GM21529 (cell line): ENCODE measurements at regions not wholly inside any gene's neighbourhood (a gene's known extent, or its start where the extent isn't known, plus 50 kb on each side); places are given as distances from the start of the nearest gene placed in this dataset.
A peak's percentile ranks its signal among the peaks of the same experiment; 100 is the strongest.

Experiments
- ATAC-seq: cut with Tn5 transposase; IDR thresholded peaks from one replicate; pipeline ENCODE4 v1.9.1; 2021; ENCODE audit not compliant: unreplicated experiment

- no peak for ATAC-seq
These were observed 171.4 kb downstream of the PTN start for GRCh38 chr7:137172105-137172590.

- no peak for ATAC-seq
These were observed 174.2 kb downstream of the PTN start for GRCh38 chr7:137169282-137169698.

- no peak for ATAC-seq
These were observed 175.9 kb downstream of the PTN start for GRCh38 chr7:137167609-137168008.

- no peak for ATAC-seq
These were observed 177.2 kb downstream of the PTN start for GRCh38 chr7:137166363-137166762.

GRCh38 chr7:137165786-137166185 is 177.7 kb downstream of the PTN start:
- no peak for ATAC-seq

DNA sequence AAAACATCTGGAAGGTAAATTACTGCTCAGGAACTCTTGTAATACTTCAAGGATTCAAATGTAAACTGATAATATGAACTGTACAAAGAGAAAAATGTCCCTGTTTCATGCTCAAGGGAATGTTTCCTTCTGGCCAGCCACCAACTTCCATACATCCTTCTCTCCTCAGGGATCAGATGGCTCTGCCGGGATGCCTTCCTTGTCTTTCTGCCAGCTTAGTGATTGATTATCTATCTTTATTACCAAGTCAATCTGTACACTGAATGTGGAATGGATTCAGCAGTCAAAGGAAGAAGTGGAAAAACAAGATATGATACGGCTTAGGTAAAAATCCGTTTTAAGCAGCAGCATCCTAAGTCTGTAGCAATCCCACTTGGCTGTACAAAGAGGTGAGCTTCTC is 178.3 kb downstream of the PTN start:
- no peak for ATAC-seq

DNA sequence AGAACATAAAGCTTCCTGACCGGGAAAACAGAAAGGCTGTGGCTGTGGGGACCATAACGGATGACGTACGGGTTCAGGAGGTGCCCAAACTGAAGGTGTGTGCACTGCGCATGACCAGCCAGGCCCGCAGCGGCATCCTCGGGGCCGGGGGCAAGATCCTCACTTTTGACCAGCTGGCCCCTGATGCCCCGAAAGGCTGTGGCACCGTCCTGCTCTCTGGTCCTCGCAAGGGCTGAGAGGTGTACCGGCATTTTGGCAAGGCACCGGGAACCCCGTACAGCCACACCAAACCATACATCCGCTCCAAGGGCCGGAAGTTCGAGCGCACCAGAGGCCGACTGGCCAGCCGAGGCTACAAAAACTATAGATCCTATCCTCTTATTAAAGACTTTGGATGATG is 179.3 kb downstream of the PTN start:
- no peak for ATAC-seq

DNA sequence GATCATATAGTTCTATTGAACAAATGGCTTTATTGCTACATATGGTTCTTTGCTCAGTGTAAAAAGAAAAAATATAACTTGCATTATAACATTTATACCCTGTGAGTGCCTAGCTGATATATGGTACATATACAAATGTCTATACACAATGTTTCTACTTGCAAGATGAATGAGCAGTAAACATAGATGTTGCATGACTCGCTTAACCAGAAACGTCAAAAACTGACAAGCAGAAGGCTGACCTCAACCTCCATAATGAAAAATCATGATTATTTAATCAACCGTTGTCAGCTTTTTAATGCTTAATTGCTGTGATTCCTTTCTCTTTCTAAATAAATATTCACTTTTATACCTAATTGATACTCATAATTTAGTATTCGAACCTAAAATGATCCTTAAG is 183.3 kb downstream of the PTN start:
- ATAC-seq = no peak

DNA sequence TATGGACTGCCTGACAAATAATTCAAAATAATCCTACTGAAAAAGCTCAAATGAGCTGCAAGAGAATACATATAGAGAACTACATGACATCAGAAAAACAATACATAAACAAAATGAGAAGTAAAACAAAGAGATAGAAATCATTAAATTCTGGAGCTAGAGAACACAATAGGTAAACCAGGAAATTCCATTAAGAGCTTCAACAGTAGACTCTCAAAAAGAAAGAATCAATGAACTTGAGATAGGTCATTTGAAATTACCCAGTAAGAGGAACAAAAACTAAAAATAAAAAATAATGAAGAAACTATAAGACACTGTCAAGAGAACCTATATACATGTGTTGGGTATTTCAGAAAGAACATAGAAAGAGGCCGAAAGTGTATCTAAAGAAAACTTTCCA is 186.3 kb downstream of the PTN start:
- ATAC-seq = no peak

- ATAC-seq = no peak
These were observed 191.9 kb downstream of the PTN start for GRCh38 chr7:137151690-137152052.

DNA sequence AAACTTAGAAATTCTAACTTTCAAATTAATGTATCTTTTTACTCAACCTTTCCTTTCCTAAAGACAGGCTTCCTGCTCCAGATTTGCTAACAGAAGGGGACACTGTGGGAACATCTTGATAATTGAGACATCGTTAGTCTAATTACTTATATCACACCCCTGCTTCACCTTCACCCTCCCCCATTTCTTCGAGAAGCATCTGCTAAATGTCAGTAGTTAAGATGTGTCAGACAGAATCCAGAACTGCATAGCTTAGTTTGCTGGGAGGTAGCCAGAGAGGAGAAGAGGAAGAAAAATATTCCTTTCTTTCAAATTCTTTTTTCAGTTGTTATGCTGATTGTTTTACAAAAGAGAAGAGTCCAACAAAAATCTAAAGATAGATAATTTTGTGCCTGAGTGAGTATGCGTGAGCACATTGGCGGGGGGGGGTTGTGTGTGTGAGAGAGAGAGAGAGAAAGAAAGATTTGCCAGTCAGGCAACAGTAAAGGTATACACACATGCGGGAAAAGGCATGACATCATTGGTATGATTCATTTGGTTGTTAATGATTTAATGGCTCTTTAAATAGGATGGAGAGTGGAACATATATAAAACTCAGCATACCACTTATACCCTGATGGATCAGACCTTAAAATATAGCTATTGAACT is 192.4 kb downstream of the PTN start:
- no peak for ATAC-seq

DNA sequence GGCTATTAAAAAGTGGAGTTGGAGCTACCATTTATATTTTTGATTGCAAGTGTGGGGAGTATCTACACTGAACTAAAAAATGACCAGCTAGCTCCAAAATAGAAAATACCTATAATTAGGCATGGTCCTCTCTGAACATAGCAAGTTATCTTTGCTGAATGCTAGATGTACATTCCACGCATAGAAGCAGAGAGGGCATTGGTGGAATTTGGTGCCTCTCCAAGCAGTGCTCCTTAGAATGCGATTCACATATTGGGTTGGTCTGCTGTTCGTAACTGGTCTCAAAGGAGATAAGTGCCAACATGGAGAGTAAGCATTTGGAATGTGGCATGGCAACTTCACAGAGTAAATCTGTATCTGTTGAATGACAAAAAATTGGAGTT is 196.2 kb downstream of the PTN start:
- ATAC-seq = no peak

DNA sequence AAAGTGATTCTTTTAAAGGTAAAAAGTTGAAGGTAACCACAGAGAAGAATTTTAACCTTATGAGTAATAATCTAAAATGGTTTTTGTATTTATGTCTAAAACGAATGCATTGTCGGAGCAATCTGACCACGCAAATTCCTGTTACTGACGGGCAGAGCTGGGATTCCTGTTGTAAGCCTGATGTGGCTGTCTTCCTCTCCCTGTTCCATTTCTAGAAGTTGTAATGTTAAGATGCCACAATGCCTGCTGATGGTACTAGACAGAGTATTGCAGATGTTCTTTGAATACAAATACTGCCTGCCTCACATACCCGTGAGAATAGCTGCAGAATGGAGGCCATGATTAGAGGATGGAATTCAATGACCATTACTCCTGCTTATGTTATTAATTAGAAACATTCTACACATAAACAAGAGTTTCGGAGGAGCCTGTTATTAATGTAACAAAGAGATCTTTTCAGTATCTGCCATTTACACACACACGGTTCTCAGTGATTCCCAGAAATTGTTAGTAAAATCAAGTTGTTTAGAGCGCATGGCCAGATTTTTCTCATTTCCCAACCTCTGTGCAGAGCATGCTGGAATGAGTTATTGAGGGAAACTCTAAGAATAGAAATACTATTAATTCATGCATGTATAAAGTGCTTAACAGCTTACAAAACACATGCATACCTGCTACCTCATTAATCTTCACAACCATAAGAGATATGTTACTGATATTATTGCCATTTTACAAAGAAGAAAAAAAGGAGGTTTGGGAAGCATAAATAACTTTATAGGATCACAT is 196.8 kb downstream of the PTN start:
- ATAC-seq = no peak

GRCh38 chr7:137146012-137146455 is 197.5 kb downstream of the PTN start:
- no peak for ATAC-seq

DNA sequence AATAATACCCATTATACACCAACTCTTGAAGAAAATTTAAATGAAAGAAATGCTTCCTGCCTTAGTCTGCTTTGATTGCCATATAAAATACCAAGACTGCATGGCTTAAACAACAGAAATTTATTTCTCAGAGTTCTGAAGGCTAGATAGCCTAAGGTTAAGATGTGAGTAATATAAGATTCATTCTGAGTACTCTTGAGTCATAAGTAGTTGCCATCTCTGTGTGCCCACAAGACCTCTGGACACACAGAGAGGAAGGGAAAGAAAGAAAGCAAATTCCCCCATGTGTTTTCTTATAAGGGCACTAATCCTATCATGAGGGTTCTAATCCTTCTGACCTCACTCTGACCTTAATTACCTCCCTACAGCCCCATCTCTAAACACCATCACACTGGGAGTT is 201.2 kb downstream of the PTN start:
- no peak for ATAC-seq

- ATAC-seq = no peak
These were observed 207.7 kb downstream of the PTN start for GRCh38 chr7:137135654-137136350.

DNA sequence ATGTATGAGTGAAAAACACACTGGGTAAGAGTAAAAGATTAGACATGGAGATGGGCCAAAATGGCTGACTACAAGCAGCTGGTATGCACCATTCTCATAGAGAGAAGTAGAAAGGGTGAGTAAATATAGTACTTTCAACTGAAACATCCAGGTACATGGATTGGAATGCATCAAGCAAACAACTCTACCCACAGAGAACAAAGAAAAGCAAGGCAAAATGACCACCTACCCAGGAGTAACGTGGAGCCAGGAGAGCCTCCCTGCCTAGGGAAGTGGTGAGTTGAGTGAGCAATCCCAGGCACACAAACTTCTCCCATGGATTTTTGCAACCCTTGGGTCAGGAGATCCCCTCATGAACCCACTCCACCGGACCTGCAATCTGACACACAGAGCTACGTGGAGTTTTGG is 212.8 kb downstream of the PTN start:
- no peak for ATAC-seq

DNA sequence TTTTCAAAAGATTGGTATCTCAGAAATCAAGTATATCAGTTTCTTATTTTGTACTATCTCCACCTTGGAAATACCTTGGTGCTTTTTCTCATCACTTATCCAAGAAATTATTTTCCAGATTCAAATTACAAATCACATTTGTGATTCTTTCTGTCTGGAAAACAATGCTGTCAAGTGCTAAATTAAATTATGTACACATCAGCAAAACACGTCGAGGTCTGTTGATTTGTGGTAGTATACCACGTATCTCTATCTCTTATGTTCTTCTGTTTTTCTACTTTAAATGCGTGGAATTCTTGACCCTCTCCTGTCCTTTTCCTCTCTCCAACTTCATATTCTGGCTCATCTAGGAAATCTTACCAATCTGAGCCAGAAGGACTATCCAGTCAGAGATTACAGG is 214.5 kb downstream of the PTN start:
- ATAC-seq = no peak

GRCh38 chr7:137127806-137128205 is 215.7 kb downstream of the PTN start:
- no peak for ATAC-seq

DNA sequence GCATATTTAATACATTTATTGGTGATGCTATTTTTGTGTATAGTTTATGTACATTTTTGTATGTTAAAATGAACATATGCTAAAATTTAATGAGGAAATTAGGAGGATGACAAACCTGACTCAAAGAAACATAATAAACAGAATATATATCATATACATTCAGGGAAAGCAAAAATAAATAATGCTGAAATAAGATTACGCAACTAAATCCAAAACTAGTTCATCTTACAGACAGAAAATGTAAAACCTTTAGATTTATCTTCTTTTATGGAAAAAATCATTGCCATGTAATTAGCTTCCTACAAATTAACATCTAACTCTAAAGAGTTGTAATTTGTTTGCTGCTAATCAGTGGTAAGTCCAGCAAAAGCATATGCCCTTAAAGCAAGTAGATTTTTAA is 216.5 kb downstream of the PTN start:
- ATAC-seq = no peak

- no peak for ATAC-seq
These were observed 221.4 kb downstream of the PTN start for GRCh38 chr7:137122145-137122544.

DNA sequence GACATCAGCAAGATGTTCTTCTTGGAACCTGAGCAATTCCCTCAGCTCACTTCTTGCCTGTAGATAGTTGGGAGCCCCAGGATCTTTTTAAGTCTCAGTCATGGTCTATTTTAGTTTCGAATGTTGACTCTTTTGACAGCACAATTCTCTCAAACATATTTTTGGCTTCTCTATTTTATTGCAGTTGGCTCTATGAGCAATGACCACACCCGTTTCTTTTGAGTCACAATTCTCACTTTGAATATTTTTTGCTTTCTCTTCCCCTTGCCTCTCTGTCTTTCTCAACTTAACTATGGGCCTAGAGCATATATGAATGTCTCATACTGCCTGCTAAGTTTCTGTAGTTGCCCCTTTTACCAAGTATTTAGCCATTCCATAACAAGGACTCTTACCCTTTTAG is 222.8 kb downstream of the PTN start:
- peak; percentile 91 for ATAC-seq
